ENCODE measurements at regions not wholly inside any gene's neighbourhood (a gene's known extent, or its start where the extent isn't known, plus 50 kb on each side); places are given as distances from the start of the nearest gene placed in this dataset.

GRCh38 chr1:37255136-37255795 is 219.1 kb upstream of the ZC3H12A start:
- TF ChIP-seq YY1 (IDR thresholded peaks at IDR 0.05; ENCODE audit: insufficient read depth, insufficient read length) (no peak), SUZ12 (IDR thresholded peaks at IDR 0.05; ENCODE audit: extremely low read depth, insufficient read depth, insufficient read length) (no peak), ZNF274 (IDR thresholded peaks at IDR 0.05; ENCODE audit: low read depth, low read length) (no peak)
